ENCODE measurements at regions not wholly inside any gene's neighbourhood (a gene's known extent, or its start where the extent isn't known, plus 50 kb on each side); places are given as distances from the start of the nearest gene placed in this dataset.

DNA sequence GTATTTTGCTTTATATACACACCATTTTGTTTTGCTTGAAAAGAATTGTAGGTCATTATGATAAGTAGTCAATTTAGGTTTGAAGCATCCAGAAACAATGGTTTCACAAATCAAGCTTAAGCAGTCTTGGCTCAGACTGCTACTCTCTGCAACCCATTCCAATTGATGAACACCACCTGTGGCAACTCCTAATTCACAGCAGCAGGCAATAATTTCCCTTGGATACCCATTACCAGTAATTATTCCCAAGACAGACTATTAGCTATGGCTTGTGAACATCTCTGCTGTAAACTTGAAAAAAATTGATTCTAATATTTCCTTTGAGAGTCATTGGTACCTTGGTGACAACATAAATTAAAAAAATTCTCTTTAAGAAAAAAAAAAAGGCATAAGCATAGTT lies 299.3 kb upstream of the SLITRK6 start:
- no peak for DNase-seq (ENCODE audit: low read depth)
- H3K4me3 ChIP-seq (ENCODE audit: low read depth, low read length): no peak overlapping the region
- TF ChIP-seq, protein P1, sequence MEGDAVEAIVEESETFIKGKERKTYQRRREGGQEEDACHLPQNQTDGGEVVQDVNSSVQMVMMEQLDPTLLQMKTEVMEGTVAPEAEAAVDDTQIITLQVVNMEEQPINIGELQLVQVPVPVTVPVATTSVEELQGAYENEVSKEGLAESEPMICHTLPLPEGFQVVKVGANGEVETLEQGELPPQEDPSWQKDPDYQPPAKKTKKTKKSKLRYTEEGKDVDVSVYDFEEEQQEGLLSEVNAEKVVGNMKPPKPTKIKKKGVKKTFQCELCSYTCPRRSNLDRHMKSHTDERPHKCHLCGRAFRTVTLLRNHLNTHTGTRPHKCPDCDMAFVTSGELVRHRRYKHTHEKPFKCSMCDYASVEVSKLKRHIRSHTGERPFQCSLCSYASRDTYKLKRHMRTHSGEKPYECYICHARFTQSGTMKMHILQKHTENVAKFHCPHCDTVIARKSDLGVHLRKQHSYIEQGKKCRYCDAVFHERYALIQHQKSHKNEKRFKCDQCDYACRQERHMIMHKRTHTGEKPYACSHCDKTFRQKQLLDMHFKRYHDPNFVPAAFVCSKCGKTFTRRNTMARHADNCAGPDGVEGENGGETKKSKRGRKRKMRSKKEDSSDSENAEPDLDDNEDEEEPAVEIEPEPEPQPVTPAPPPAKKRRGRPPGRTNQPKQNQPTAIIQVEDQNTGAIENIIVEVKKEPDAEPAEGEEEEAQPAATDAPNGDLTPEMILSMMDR (IDR thresholded peaks at IDR 0.05; ENCODE audit: insufficient read depth, low read depth, low read length, missing control alignments): no peak

DNA sequence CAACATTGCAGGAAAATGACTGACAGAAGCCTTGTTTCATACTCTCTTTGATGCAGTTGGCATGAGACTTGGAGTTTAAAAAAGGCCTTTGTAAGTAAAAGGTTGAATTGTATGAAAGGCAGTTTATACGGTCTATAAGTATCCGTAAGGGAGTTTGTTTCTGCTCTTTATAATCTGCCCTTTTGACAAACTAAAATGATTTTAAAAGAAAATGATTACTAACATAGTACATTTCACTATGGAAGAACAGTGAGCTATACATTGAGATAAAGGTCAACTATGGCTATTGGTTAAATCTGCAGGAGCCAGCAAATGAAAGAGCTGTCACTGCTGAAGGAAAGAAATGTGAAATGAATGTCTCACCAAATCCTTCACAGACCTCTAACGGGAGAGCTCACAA lies 296.1 kb upstream of the SLITRK6 start:
- DNase-seq (ENCODE audit: low read depth): no peak
- no peak overlapping the region for H3K4me3 ChIP-seq (ENCODE audit: low read depth, low read length)
- TF ChIP-seq, protein P1 (IDR thresholded peaks at IDR 0.05; ENCODE audit: insufficient read depth, low read depth, low read length, missing control alignments): no peak

DNA sequence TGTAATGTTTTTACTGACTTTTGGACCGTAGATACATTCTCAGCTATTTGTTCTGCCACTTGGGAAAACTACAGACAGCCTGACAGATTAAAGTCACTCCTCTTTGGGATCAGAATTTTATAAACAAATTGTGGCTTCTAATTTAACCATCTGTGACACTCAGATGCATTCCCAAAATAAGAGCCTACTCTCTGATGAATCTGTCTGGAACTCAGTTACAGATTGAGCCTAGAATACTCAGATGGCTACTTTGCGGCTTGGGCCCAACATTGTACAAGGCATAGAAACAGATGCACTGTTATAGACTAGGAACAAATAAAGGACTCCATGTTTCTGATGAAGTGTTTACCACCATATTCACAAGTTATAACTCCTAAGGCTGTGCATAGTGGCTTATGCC lies 291.0 kb upstream of the SLITRK6 start:
- no peak overlapping the region for H3K4me3 ChIP-seq (ENCODE audit: low read depth, low read length)
- TF ChIP-seq, protein P1 (IDR thresholded peaks at IDR 0.05; ENCODE audit: insufficient read depth, low read depth, low read length, missing control alignments): no peak
- DNase-seq (ENCODE audit: low read depth): no peak

DNA sequence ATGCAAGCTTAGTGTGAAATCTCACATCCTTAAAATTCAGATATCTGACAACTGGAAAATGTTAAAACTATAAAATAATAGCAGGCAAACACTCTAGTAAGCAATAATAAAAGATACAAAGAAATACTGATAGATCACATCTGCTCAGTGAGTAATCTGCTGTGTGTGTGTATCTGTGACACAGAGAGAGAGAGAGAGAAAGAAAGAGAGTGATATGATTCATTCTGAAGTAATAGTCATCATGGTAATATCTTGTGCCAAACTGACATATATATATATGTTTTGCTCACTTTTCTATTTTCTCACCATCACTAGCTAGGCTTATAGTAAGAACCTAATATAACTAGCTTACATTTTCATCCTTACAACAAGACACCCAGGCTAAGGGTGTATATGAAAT lies 288.0 kb upstream of the SLITRK6 start:
- no peak for DNase-seq (ENCODE audit: low read depth)
- H3K4me3 ChIP-seq (ENCODE audit: low read depth, low read length): no peak overlapping the region
- TF ChIP-seq, protein P1 (IDR thresholded peaks at IDR 0.05; ENCODE audit: insufficient read depth, low read depth, low read length, missing control alignments): no peak

DNA sequence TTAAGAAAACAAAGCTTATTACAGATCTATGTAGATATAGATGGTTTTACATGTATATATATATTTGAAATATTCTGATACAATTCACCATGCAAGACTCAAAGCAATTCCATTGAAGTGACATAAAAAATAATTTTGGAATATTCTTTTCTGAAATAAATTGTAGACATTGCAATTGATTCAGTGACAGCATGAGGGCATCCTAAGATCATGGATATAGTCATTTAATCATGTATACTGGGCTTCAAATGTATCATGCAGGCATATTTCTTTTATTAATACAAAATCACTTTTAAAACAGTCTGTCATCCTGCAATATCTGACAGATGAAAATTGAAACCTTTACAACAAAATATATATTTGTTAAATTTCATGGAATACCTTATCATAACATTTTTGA lies 286.7 kb upstream of the SLITRK6 start:
- TF ChIP-seq, protein P1 (IDR thresholded peaks at IDR 0.05; ENCODE audit: insufficient read depth, low read depth, low read length, missing control alignments): no peak
- no peak overlapping the region for H3K4me3 ChIP-seq (ENCODE audit: low read depth, low read length)
- DNase-seq (ENCODE audit: low read depth): no peak

DNA sequence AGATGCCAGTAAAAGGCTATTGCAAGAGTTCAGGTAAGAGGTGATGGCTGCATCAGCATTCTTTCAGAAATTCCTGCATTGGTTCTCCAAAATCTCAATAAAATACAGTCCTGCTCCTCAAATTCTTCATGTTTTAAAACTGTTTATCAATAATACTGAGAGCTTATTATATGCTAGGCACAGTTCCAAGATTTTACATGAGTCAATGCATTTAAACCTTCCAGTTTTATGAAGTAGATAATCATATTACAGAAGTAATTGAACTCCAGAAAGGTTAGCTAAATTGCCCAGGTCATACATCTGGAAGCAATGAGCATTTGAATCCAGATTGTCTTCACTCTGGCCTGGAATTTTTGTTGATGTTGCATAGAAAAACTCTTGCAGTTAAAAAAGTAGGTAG lies 282.9 kb upstream of the SLITRK6 start:
- DNase-seq (ENCODE audit: low read depth): no peak
- no peak overlapping the region for H3K4me3 ChIP-seq (ENCODE audit: low read depth, low read length)
- TF ChIP-seq, protein P1 (IDR thresholded peaks at IDR 0.05; ENCODE audit: insufficient read depth, low read depth, low read length, missing control alignments): no peak

DNA sequence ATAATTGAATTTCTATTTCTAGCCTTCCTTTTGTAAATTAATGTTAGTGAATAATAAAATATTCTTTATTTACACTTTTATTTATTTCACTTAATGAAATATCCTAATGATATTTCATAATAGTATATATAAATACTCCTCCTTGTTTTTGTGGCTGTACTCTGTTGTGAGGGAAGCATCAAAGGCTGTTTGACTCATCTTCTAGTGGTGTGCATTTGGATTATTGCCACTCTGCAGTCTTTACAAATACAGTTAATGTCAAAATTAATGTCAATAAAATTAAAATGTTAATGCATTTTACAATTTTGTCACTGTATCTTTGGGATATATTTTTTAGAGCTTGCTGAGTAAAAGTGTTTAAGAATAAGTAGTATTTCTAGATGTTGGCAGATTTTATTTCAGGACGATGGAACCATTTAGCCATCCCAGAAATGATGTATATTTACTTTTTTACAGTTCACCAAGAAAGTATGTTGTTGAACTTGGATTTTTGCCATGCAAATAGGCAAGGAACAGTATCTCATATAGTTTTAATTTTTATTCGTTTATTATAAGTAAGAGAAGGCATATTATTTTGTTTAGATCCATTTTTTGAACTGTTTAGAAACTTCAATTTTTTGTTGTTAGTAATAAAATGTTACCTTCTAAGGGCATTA lies 281.2 kb upstream of the SLITRK6 start:
- no peak for DNase-seq (ENCODE audit: low read depth)
- no peak overlapping the region for H3K4me3 ChIP-seq (ENCODE audit: low read depth, low read length)
- TF ChIP-seq, protein P1 (IDR thresholded peaks at IDR 0.05; ENCODE audit: insufficient read depth, low read depth, low read length, missing control alignments): no peak
